Smooth muscle cell of the brain vasculature (primary cell): ENCODE measurements at regions not wholly inside any gene's neighbourhood (a gene's known extent, or its start where the extent isn't known, plus 50 kb on each side); places are given as distances from the start of the nearest gene placed in this dataset.

Experiments
- DNase-seq: peaks from one replicate; pipeline ENCODE4 v3.0.0-alpha.2; 2012; ENCODE audit warnings: low read depth, low spot score

- no peak for DNase-seq
Observed at GRCh38 chr2:16039823-16040222, 99.5 kb downstream of the MYCN start.

GRCh38 chr2:16039055-16039454, 98.7 kb downstream of the MYCN start:
- no peak for DNase-seq

GRCh38 chr2:16038621-16039020, 98.3 kb downstream of the MYCN start:
- no peak for DNase-seq

DNA sequence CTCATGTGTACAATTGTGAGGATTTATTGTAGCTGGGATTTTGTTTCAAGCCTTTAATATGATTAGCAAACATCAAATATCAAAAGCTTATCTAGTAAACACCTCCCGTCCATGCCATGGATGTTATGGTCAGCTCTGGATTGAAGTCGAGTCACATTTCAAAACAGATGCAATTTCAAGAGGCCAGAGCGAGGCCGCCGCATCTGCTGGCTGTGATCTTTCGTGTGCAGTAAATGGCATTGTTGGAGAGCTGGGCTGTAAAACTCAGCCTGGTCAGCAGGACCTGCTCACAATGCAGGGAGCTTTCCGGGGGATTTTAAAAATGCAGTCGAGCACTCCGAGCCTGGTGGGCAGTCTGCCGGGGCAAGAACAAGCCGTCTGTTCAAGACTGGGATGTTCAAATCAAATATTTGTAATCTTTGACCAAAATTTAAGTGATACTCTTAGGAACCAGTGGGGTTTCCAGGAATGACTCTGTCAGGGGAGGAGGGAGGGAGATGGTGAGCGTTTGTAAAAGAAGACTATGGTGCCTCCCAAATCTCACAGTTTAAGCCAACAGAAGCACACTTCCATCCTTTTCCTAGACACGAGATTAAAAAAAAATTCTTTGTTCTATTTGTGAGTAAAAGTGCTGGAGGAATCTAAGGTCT, 97.6 kb downstream of the MYCN start:
- no peak for DNase-seq

- no peak for DNase-seq
Observed at GRCh38 chr2:16036951-16037350, 96.6 kb downstream of the MYCN start.

GRCh38 chr2:16035747-16036745, 95.7 kb downstream of the MYCN start:
- no peak for DNase-seq

- DNase-seq, result no peak
Observed at GRCh38 chr2:16034975-16035746, 94.8 kb downstream of the MYCN start.

GRCh38 chr2:16034151-16034974, 94.0 kb downstream of the MYCN start:
- DNase-seq, result no peak

- no peak for DNase-seq
Observed at GRCh38 chr2:16033032-16033293, 92.6 kb downstream of the MYCN start.

DNA sequence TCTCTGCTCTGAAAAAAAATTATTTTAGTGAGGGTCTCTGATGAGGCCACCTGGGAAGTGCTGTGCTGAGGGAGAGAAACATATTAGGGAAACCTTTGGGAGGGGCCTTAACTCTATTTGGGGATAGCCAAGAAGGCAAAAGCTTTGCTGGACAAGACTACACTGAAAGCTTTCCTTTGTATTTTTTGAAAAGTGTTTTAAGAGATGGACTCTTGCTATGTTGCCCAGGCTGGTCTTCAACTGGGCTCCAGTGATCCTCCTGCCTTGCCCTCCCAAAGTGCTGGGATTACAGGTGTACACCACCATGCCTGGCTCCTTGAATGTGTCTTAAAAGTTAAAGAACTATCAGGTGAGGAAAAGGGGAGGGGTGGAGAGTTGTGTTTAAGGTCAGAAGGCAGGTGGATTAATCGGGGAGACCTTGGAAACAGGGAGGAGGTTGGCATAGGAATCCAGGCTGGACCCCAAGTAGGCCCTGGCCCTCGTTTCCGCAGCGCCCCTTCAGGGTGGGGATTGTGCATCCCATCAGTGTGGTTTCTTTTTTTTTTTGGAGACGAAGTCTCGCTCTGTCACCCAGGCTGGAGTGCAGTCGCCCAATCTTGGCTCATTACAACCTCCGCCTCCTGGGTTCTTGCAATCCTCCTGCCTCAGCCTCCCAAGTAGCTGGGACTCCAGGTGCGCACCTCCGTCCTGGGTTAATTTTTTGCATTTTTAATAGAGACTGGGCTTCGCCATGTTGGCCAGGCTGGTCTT, 92.1 kb downstream of the MYCN start:
- DNase-seq, result no peak

- no peak for DNase-seq
Observed at GRCh38 chr2:16031848-16032159, 91.5 kb downstream of the MYCN start.

- no peak for DNase-seq
Observed at GRCh38 chr2:16031058-16031847, 90.9 kb downstream of the MYCN start.

- DNase-seq, result no peak
Observed at GRCh38 chr2:16030206-16031057, 90.1 kb downstream of the MYCN start.

DNA sequence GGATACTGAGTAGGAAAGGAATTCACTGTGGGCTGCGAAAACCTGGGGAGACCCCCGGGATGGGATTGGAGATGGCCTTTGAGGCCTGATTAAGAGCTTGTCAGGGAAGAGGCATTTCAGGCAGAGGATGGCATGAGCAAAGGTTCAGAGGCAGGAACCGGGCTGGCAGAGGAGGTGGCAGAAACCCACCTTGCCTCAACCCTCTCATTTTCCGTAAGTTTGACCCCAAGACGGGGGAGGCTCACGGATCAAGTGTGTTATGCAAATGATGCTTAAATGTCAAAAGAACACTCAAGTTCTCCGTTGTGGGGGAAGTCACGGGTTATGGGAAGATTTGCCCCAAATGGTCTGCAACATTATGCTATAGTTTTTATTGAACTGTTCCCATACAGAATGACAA, 88.3 kb downstream of the MYCN start:
- no peak for DNase-seq

DNA sequence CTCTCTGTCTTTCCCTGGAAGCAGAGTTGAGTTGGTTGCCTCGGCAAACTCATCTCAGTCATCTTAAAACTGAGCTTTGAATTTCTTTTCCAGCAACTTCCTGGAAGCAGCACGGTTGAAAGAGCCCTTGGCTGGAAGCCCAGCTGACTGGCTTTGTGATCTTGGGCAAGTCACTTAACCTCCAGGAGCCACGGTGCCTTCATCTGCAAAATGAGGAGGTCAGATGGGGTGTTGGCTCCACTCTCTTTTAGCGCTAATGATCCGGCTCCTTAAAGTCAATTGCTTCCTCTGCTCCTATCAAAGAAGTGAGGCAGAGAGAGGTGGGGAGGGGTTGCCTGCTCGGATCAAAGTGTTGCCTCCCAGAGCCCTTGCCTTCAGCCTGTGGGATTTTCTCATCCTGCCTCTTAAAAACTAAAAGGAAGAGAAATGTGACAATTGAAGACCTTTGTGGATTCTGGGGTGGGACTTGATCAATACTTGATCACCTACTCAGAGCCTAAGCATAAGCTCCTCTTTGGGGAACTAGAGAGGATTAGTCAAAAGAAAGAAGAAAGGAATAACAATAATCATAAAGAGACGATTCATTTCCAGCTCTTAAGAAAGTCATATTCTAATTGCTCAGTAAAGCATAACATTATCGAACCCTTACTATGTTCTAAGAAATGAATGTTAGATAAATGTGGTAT, 86.6 kb downstream of the MYCN start:
- no peak for DNase-seq

GRCh38 chr2:16025876-16026640, 85.7 kb downstream of the MYCN start:
- DNase-seq, result no peak

DNA sequence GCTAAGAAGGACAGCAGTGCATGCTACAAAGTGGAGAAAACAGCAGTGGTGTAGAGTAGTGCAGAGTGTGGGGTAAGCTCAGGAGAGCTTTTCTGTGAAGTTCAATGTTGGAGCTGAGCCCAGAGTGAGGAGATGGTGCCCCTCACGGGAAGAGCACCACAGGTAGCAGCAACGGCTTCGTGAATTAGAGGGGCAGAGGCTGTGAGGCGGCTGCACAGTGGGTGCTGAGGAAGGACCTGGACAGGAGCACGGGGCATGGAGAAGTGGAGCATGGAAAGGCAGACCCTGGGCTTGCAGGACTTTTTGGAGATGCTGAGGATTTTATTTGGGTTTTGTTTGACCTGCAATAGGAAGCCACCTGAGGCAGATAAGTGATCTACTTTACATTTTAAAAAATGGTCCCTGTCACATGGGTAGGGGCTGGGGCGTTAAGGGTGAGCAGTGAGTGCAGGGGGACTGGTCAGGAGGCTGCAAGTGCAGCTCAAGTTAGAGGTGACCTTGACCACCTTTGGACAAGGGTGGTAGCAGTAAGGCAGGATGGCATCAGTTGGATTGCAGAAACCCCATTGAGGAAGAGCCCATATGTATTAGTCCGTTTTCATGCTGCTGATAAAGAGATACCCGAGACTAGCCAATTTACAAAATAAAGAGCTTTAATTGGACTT, 85.0 kb downstream of the MYCN start:
- DNase-seq, result no peak
